Astrocyte (in vitro differentiated cells and primary cell): ENCODE measurements at regions not wholly inside any gene's neighbourhood (a gene's known extent, or its start where the extent isn't known, plus 50 kb on each side); places are given as distances from the start of the nearest gene placed in this dataset.

Experiments
- EZH2 ChIP-seq: IDR thresholded peaks from 2 replicates; pipeline ENCODE4 v1.6.1; 2012; ENCODE audit warnings: mild to moderate bottlenecking, low read length, inconsistent platforms; ENCODE audit not compliant: insufficient read depth
- TF ChIP-seq, protein P1 (sequence below): IDR thresholded peaks from 2 replicates; pipeline ENCODE4 v1.5.1; 2011; ENCODE audit warnings: low read depth, mild to moderate bottlenecking, inconsistent platforms, low read length, moderate library complexity; ENCODE audit not compliant: insufficient read depth

DNA sequence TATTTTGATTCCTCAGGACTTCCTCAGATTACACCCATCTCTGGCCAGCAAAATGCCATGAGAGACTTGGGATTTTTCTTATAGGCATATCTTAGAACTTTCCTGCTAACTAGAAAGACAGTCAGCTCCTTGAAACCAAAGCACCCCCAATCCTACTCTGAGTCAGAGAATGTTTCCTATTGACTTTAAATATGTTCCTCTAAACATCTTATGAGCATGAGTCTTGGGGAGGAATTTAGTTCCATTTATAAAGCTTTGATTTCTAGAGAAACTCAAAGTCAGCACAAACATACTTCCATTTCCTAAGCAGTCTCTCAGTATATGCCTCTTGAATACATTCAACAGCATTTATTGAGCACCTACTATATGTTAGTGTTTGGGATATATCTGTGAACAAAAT, 128.5 kb downstream of the INHBA start:
- TF ChIP-seq, protein P1, sequence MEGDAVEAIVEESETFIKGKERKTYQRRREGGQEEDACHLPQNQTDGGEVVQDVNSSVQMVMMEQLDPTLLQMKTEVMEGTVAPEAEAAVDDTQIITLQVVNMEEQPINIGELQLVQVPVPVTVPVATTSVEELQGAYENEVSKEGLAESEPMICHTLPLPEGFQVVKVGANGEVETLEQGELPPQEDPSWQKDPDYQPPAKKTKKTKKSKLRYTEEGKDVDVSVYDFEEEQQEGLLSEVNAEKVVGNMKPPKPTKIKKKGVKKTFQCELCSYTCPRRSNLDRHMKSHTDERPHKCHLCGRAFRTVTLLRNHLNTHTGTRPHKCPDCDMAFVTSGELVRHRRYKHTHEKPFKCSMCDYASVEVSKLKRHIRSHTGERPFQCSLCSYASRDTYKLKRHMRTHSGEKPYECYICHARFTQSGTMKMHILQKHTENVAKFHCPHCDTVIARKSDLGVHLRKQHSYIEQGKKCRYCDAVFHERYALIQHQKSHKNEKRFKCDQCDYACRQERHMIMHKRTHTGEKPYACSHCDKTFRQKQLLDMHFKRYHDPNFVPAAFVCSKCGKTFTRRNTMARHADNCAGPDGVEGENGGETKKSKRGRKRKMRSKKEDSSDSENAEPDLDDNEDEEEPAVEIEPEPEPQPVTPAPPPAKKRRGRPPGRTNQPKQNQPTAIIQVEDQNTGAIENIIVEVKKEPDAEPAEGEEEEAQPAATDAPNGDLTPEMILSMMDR, result no peak
- TF ChIP-seq EZH2, result no peak
